DND-41 (cell line): ENCODE measurements at regions not wholly inside any gene's neighbourhood (a gene's known extent, or its start where the extent isn't known, plus 50 kb on each side); places are given as distances from the start of the nearest gene placed in this dataset.

Experiments used
- ATAC-seq: fragments of 200-7000 bp; cut with Tn5 transposase; 3 replicates; pipeline ENCODE4 v1.9.1; 2021; ENCODE audit warnings: low read depth; ENCODE audit not compliant: insufficient read depth
- DNase-seq: peaks from one replicate; pipeline ENCODE4 v3.0.0-alpha.2; 2020
- H2AFZ ChIP-seq: 2 replicates; pipeline ENCODE4 v1.6.0; 2012; ENCODE audit warnings: low read depth, low read length
- H3K27ac ChIP-seq: 2 replicates; pipeline ENCODE4 v1.5.1; 2012; ENCODE audit warnings: low read length, inconsistent platforms
- H3K27me3 ChIP-seq: fragments of 200-600 bp; sonication (generic); 2 replicates; pipeline ENCODE4 v1.6.0; 2012; ENCODE audit warnings: low read length, mild to moderate bottlenecking, inconsistent platforms; ENCODE audit not compliant: insufficient read depth, poor library complexity
- H3K36me3 ChIP-seq: 2 replicates; pipeline ENCODE4 v1.5.1; 2012; ENCODE audit warnings: low read length, inconsistent platforms; ENCODE audit not compliant: insufficient read depth
- H3K4me1 ChIP-seq: 2 replicates; pipeline ENCODE4 v1.5.1; 2012; ENCODE audit warnings: mild to moderate bottlenecking, low read length; ENCODE audit not compliant: insufficient read depth
- H3K4me2 ChIP-seq: 2 replicates; pipeline ENCODE4 v1.6.0; 2012; ENCODE audit warnings: mild to moderate bottlenecking, moderate library complexity, low read length, inconsistent platforms; ENCODE audit not compliant: insufficient read depth
- H3K4me3 ChIP-seq, 2 experiments: fragments of 200-600 bp in 1 of 2; shearing (Covaris generic) in 1 of 2; 2 replicates each; pipeline ENCODE4 v1.5.1; 2012 to 2016; ENCODE audit warnings: inconsistent platforms in 2 of 2, low read length in 2 of 2, mild to moderate bottlenecking in 2 of 2, low read depth in 1 of 2, moderate library complexity in 1 of 2
- H3K79me2 ChIP-seq: 2 replicates; pipeline ENCODE4 v1.6.0; 2012; ENCODE audit warnings: low read length, inconsistent platforms; ENCODE audit not compliant: insufficient read depth
- H3K9ac ChIP-seq: 2 replicates; pipeline ENCODE4 v1.6.0; 2012; ENCODE audit warnings: low read depth, mild to moderate bottlenecking, inconsistent platforms, low read length, moderate library complexity
- H3K9me3 ChIP-seq: 2 replicates; pipeline ENCODE4 v1.5.1; 2012; ENCODE audit warnings: low read length, moderate library complexity, mild to moderate bottlenecking, inconsistent platforms; ENCODE audit not compliant: insufficient read depth, severe bottlenecking
- H4K20me1 ChIP-seq: 2 replicates; pipeline ENCODE4 v1.6.0; 2012; ENCODE audit warnings: low read length; ENCODE audit not compliant: insufficient read depth
- CTCF ChIP-seq: IDR thresholded peaks from 2 replicates; pipeline ENCODE4 v1.5.1; 2012; ENCODE audit warnings: borderline replicate concordance, low read length, moderate library complexity, mild to moderate bottlenecking; ENCODE audit not compliant: poor library complexity, severe bottlenecking; ENCODE audit errors: extremely low read depth
- EZH2 ChIP-seq: IDR thresholded peaks from 3 replicates; pipeline ENCODE4 v1.6.1; 2012; ENCODE audit warnings: borderline replicate concordance, low read depth, mild to moderate bottlenecking, moderate library complexity, low read length, inconsistent platforms; ENCODE audit not compliant: severe bottlenecking

GRCh38 chr5:110903966-110904365, 165.2 kb downstream of the SLC25A46 start:
- H3K27me3 ChIP-seq, result no peaks in the 10 kb centered on the region
- H3K27ac ChIP-seq, result no peak overlapping the region
- no peaks in the 10 kb centered on the region for H3K36me3 ChIP-seq
- no peak for ATAC-seq
- no peak overlapping the region for H2AFZ ChIP-seq
- no peak for DNase-seq
- no peak overlapping the region for H3K4me3 ChIP-seq
- H3K4me2 ChIP-seq, result no peak overlapping the region
- H3K9ac ChIP-seq, result no peak overlapping the region
- no peaks in the 10 kb centered on the region for H4K20me1 ChIP-seq
- no peaks in the 10 kb centered on the region for H3K9me3 ChIP-seq
- no peak for TF ChIP-seq CTCF
- no peak for TF ChIP-seq EZH2
- H3K79me2 ChIP-seq, result no peaks in the 10 kb centered on the region
- no peaks in the 10 kb centered on the region; the same call in 1 of the 2 replicates for H3K4me1 ChIP-seq

- Histone ChIP-seq H3K9ac (no peak overlapping the region), H3K9me3 (no peaks in the 10 kb centered on the region), H3K27ac (no peak overlapping the region), H4K20me1 (no peaks in the 10 kb centered on the region), H3K79me2 (no peaks in the 10 kb centered on the region), H3K4me1 (no peaks in the 10 kb centered on the region), H2AFZ (no peak overlapping the region), H3K27me3 (no peaks in the 10 kb centered on the region), H3K4me3 (no peak overlapping the region), H3K4me2 (no peak overlapping the region), H3K36me3 (no peaks in the 10 kb centered on the region)
- TF ChIP-seq CTCF, result no peak
- no peak for TF ChIP-seq EZH2
- no peak for ATAC-seq
- no peak for DNase-seq
Measured at GRCh38 chr5:110908848-110909247, 162.7 kb upstream of the TSLP start.

GRCh38 chr5:110909415-110909814, 162.1 kb upstream of the TSLP start:
- Histone ChIP-seq H3K27ac (no peak overlapping the region), H3K4me2 (no peak overlapping the region), H3K4me3 (no peak overlapping the region), H4K20me1 (no peaks in the 10 kb centered on the region), H3K9me3 (no peaks in the 10 kb centered on the region), H2AFZ (no peak overlapping the region), H3K27me3 (no peaks in the 10 kb centered on the region), H3K9ac (no peak overlapping the region), H3K4me1 (no peaks in the 10 kb centered on the region), H3K79me2 (no peaks in the 10 kb centered on the region), H3K36me3 (no peaks in the 10 kb centered on the region)
- DNase-seq, result peak; percentile 22
- TF ChIP-seq EZH2, result no peak
- TF ChIP-seq CTCF, result no peak
- peak; percentile 77 for ATAC-seq

GRCh38 chr5:110909950-110910349, 161.6 kb upstream of the TSLP start:
- H3K9ac ChIP-seq, result no peak overlapping the region
- H3K36me3 ChIP-seq, result no peaks in the 10 kb centered on the region
- no peak for ATAC-seq
- TF ChIP-seq EZH2, result no peak
- TF ChIP-seq CTCF, result no peak
- H4K20me1 ChIP-seq, result no peaks in the 10 kb centered on the region
- H3K4me3 ChIP-seq, result no peak overlapping the region
- no peak overlapping the region for H3K4me2 ChIP-seq
- H3K9me3 ChIP-seq, result no peaks in the 10 kb centered on the region
- H2AFZ ChIP-seq, result no peak overlapping the region
- DNase-seq, result no peak
- H3K27ac ChIP-seq, result no peak overlapping the region
- H3K79me2 ChIP-seq, result no peaks in the 10 kb centered on the region
- no peaks in the 10 kb centered on the region for H3K27me3 ChIP-seq
- no peaks in the 10 kb centered on the region for H3K4me1 ChIP-seq
